GM19025 (cell line): ENCODE measurements at regions not wholly inside any gene's neighbourhood (a gene's known extent, or its start where the extent isn't known, plus 50 kb on each side); places are given as distances from the start of the nearest gene placed in this dataset.
"Not testable (repeated sequence)": the region's sequence is repeated elsewhere in the genome, so short reads cannot be mapped to it uniquely, and the experiment has no call there.

Experiments used
- ATAC-seq: cut with Tn5 transposase; IDR thresholded peaks from one replicate; pipeline ENCODE4 v1.9.1; 2021; ENCODE audit warnings: mild to moderate bottlenecking, low read depth, moderate library complexity; ENCODE audit not compliant: unreplicated experiment

DNA sequence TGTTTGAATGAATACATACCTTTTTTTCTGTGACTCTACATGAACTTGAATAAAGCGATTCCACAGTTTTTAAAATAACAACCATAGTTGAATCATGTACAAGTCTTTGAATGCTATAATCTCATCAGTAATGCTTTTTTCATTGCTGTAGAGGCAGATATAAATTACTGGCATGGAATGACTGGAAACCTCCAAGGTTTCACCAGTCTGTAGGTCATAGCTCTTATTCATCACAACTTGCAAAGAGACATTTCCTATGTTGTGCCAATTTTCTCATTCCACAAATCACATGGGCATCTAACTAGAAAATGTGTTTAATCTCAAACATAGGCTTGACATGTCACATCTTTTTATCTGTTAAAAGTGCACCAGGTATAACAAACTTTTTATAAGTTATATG lies 407.1 kb upstream of the KCNMB2 start:
- no peak for ATAC-seq

DNA sequence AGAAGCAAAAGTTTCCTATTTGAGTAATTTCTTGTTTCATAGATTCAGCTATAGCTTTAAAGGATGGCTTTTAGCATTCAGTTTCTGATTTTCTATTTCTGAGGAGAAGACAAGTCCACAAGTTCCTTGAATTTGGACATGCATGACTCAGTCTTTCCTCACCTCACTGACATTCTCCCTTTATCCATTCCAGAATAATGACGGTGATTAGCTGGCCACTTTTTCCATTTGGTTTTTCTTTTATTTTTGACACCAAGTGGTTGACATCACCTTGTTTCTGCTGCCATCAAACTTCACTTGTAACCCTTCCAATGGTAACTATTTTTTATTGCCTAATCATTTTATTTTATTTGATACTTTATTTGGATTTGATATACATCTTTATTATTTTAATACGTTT lies 404.4 kb upstream of the KCNMB2 start:
- no peak for ATAC-seq

DNA sequence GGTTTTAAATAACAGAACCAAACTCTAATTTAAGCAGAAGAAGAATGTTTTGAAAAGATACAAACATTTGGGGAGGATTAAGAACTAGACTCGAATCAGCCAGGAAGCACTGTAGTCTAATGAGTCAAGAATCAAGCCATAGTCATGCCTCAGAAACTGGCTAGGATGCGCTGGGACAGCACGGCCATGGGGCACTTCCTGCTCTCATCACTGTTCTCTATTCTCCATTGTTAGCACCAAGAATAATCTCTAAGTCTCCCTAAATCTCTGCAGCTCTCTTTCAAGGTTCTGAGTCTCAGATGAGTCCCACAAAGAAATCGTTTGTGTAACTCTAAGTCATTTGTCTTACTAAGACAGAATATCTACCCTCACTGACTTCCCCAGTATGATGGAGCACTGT lies 399.0 kb upstream of the KCNMB2 start:
- ATAC-seq, result no peak

DNA sequence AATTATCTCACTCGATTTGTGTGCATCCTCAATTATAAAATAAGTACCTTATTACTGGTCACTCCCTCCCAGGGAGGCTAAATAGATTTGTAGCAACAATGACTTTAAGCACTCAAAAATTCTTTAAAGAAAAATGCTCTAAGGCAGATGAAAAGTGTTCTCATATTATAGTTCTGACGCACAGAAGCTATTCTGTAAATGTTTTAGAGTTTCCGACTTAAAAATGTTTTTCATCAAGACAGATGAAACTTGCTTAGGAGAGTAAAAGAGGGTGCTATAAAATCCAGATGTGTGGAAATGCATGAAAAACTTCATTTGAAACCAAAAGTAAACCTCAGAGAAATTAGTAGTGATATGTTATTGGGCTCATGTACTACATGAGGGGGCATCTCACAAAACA lies 398.4 kb upstream of the KCNMB2 start:
- no peak for ATAC-seq

DNA sequence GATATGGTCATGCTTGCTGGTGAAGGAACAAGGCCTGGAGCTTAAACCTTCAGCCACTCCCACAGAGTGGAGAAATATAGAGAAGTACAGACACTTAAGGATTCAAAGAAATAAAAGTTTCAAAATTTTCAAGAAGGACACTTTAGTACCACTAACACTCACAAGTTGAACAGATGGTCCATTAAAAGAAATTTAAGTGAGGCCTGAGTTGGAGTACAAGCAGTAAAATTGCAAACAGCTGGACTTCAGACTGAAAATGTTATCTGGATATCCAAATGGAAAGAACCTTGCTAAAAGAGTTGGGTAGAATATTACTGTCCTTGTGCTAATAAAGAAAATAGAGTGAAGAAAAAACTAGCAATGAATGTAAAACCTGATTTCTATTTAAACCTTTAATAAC lies 397.1 kb upstream of the KCNMB2 start:
- no peak for ATAC-seq

DNA sequence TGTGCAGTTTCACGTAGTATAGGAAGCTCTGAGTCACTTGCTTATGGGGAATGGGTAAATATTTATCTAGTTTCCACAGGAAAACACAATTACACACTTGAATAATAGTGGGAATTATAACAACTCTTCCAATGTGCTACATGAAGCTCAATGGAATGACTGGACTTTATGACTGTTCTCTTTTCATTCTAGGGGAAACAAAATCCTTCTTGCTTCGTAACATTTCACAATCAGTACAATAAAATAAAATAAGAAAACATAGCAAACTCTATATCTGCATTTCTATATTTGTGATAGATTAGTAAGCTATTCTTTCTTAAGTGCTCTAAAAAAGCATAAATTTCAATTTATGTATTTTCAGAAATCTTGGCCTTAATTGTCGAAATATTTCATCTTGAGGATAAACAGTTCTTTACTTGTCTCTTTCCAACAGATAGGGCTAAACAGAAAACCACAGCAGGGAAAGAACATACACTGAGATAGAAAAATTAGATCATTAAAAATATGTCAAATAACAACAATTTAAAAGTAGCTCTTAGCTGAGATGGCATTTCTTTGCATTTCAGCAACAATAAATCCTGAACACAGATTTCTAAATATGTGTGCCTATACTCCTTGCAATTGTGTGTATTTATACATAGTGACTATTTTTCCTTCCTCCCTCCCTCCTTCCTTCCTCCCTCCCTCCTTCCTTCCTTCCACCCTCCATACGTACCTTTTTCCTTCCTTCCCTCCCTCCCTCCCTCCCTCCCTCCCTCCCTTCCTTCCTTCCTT lies 395.5 kb upstream of the KCNMB2 start:
- no peak for ATAC-seq

DNA sequence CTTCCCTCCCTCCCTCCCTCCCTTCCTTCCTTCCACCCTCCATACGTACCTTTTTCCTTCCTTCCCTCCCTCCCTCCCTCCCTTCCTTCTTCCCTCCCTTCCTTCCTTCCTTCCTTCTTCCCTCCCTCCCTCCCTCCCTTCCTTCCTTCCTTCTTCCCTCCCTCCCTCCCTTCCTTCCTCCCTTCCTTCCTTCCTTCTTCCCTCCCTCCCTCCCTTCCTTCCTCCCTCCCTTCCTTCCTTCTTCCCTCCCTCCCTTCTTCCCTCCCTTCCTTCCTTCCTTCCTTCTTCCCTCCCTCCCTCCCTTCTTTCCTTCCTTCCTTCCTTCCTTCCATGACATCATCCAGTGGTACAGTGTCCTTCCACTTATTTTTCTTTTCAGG lies 394.9 kb upstream of the KCNMB2 start:
- ATAC-seq, result not testable (repeated sequence)

DNA sequence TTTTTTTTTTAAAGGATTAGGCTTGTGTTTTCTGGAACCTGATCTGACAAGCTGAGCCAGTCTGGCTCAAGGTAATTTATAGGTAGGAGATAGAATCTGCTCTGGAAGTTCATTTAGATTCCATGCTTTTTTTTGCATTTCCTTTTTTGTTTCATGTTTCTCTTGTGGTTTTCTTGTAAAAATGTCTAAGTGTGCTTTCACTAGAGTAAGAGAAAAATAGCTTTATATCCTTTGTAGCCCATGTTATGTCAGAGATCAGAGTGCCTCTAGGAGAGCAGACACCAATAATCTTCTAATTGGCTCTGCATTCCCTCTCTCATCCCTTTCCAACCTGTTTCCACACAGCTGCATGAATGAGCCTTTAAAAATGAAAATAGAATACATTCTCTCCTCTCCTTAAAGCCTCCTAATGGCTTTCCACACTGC lies 389.8 kb upstream of the KCNMB2 start:
- ATAC-seq, result no peak

DNA sequence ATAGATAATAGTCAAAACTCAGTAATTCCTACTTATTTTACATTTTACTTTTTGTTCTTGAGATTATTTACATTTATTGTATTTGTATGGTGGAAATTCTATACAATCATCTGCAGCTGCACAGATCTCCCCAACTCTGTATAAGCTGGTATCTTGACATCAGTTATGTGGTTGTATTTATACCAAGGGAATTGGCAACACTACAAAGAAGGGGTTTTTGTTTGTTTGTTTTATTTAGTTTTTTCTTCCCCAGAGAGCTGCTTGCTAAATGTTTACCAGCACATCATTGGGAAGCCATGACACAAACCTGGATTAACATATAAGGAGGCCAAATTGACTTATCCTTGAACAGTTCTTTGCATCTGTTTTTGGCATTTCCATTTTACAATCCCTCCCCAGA lies 389.2 kb upstream of the KCNMB2 start:
- ATAC-seq, result no peak

DNA sequence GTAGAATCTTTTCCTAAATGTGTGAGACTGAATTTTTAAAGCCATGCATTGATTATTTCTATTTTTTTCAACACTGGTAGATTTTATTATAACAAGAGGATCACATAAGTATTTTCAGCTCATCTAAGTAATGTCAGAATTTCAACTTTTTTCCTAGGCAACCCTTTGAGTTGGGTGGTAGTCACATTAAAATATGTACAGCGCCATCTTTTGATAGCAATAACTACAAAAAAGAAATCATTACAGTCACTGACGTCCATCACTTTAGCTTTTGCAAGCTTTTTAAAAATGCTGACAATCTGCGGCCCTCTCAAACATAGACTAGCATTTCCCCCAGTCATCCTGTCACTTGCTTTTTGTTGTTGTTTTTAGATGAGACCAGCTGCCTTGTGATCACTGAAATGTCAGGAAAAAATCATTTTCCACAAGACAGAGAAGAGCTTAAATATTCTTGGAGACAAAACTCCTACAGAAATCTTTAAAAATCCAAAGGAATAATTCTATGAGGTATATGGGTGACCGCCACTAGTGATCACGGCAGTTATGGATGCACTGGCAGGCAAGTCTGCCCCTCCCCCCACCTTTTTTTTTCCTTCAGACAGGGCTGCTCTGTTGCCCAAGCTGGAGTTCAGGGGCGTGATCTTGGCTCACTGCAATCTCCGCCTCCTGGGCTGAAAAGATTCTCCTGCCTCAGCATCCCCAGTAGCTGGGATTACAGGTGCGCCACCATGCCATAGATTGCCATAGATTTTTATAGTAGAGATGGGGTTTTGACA lies 384.0 kb upstream of the KCNMB2 start:
- ATAC-seq, result no peak

DNA sequence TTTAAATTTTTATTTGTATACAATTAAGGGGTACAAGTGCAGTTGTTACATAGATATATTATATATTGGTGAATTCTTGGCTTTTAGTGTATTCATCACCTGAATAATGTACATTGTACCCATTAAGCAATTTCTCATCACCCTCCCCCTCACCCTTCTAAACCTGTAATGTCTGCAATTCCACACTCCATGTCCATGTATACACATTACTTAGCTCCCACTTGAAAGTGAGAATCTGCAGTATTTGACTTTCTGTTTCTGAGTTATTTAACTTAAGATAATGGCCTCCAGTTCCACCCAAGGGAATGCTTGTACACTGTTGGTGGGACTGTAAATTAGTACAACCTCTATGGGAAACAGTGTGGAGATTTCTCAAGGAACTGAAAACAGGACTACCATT lies 383.2 kb upstream of the KCNMB2 start:
- ATAC-seq, result no peak

DNA sequence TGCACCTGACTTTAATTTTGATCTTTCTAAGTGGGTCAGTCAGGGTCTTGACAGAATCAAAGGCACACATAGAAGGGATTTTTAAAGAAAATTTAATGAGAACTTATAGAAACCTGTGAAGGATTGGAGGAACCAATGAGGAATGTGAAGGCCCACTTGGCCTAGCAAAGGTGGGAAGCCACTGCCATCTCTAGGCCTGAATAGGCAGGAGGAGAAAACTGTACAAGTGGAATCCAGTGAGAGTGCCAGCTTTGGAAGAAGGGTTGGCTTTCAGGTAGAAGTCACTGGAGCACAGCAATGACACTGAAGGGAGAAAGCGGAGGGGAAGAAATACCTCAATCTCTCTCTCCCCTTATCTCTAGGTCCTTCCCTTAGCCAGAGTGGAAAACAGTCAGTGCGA lies 380.7 kb upstream of the KCNMB2 start:
- ATAC-seq, result no peak

DNA sequence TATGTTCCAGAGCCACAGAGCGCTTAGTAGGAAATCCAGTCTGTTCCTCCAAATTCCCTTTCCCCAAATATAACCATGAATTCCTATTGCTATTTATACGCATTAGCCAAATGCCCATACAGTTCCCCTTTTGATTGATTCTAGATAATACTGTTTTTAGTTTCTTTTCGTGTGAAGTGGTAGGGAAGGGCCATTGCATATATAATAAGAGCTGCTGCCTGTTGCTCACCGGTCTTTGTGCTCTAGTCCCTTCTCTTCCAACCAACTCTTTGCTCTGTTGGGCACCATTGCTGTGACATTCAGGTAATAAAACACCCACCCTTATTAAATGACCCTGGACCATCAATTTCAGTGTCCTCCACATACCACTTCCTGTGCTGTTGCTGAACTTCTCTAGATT lies 379.9 kb upstream of the KCNMB2 start:
- ATAC-seq, result no peak

DNA sequence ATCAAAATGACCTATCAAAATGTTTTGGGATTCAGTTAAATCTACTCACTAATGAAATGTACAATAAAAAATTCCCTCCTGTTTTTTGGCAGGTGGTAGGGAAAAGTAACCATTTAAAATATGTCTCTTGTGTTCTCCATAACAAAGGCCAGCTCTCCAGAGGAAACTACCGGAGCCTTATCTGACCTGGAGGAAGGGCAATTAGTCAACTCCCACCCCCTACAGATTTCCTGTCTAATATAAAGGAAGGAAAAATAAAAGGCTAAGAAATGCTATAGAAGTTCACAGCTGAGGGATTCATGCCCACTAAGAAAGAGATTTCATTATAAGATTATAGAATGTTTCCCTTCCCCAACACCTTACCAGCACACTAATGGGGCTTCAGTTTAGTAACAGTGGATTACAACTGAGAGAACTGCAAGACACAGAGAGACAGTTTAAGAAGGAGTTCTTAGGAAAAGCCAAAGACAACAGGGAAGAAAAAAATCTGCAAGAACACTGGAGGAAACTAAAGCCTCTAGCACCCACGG lies 376.5 kb upstream of the KCNMB2 start:
- ATAC-seq, result no peak

DNA sequence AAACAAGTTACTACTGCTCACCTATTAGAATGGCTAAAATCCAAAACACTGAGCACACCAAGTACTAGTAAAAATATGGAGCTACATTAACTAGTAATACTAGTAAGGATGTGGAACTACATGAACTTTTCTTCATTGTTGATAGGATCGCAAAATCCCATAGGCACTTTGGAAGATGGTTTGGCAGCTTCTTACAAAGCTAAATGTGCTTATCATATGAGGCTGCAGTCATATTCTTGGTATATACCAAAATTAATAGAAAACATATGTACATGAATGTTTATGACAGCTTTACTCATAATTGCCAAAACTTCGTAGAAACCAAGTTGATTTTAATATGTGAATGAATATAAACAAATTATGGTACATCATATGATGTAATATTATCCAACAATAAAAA lies 366.8 kb upstream of the KCNMB2 start:
- ATAC-seq, result no peak

DNA sequence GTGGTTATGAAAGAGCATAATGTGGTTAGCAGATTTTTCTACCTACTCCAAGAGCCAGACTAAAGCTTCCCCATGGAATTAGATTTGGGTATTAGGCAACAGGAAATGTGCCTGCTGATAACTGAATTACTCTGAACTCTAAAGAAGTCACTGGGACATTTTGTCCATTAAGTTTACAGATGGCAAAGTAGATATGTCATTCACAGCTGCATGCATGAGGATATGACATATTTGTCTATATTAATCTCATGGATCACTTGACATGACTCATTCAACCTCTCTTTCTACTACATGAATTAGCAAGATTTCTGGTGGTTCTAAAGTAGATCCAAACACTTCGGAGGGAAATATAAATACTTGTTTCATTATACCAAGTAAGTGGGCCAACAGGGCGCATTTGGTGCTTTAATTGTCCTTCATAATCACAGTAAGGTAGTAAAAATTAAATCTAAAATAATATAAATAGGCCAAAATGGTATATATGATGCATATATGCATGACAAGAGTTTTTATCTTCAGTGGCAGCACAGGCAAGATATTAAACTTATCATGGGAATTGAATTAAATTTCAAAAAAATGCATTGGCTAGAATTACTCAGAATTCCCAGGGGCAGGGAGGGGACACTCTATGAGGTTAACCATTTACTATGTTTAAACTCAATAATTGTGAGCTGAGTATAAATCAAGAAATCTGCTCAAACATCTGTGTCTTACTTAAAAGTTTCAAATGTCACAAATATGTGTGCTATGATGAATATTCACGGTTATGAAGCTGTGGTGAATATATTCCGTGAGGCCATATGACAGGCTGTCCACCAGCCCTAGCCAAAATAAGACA lies 365.3 kb upstream of the KCNMB2 start:
- ATAC-seq, result no peak

DNA sequence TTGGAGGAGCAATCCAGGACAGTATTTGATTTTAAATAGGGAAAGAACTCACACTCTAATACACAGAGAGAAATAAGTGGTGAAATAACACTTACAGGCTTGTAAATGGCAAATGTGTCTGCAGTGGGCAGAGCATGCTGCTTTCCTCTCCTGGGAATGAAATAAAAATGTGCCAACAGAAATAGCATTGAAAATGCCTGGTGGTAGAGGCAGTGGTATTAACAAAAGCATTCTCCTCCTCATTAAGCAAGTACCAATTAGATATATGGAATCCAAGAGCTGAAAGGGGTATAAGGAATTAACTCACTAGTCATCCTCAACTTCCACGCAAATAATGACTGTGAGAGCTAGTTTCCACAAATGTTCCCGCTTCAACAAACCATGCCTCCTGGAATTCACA lies 364.1 kb upstream of the KCNMB2 start:
- ATAC-seq, result no peak

DNA sequence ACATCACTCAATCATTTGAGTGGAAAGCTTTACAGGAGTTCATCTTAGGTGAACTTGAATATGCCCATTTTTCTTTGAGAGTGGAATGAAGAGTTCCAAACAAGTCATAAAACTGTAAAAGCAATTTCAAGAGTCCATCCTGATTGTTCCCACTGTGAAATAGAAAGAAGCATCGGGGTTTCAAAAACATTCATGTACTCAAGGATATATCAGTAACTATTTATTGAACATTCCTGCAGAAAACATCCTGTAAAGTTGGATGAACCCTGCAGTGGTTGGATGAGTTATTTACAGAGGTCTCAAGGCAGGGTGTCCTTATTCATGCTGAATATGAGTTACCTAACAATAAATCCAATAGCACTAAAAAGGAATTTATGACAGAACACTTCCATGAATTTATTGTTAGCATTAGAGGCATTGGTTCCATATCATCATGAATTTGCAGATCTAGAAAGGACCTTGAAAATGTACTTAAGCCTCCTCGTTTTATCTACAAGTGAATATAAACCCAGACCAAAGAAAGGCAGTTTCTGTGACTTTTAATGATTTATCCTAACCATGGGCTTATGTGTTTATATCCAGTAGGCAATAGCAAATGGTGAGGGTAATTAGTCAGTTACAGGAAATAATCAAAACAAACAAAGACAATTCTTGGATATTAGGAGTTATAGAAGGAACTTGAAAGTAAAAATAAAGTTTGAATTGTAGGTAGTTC lies 361.9 kb upstream of the KCNMB2 start:
- ATAC-seq, result no peak

DNA sequence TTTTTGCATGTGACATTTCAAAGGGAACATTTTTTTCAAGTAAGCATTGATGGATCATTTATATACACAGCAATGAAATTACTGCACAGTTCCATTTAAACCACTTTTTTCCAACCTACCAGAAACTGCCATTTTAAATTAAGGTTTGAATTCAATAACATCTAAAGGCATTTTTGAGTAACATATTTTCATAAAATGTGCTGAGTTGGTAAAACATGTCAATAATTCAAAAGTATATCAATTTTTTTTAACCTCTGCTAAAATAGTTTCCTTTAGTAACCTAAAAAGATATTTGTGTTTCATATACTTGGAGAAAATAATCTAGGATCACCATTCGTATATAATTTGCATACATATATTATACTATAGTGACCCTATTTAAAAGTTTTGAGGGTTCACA lies 355.1 kb upstream of the KCNMB2 start:
- no peak for ATAC-seq

DNA sequence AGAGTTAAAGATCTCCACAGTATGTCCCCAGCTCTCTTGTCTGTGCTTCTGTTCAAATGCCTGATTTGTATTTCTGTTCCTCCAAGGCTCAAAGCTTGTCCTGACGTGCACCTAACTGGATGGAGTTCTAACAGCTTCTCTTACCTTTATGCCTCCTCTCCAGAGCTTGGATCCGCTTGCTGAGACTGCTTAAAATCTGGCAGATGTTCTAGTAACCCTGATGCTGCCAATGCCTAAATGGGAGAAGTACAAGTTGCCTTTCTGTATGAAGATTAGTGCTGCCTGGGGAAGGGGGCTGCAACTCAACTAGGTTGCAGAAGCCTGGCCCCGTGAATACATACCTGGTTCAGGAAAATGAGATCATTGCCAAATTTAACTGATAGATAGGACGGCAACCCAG lies 354.5 kb upstream of the KCNMB2 start:
- no peak for ATAC-seq
